HG03175 (cell line): ENCODE measurements at regions not wholly inside any gene's neighbourhood (a gene's known extent, or its start where the extent isn't known, plus 50 kb on each side); places are given as distances from the start of the nearest gene placed in this dataset.
"Not testable (repeated sequence)": the region's sequence is repeated elsewhere in the genome, so short reads cannot be mapped to it uniquely, and the experiment has no call there.

Experiments
- ATAC-seq: cut with Tn5 transposase; IDR thresholded peaks from one replicate; pipeline ENCODE4 v1.9.1; 2021; ENCODE audit warnings: mild to moderate bottlenecking, moderate library complexity; ENCODE audit not compliant: unreplicated experiment

- ATAC-seq, result no peak
Observed at GRCh38 chr3:153539263-153539662, 377.2 kb downstream of the RAP2B start.

GRCh38 chr3:153545471-153545870 is 383.4 kb downstream of the RAP2B start:
- ATAC-seq, result no peak

- ATAC-seq, result no peak
Observed at GRCh38 chr3:153547970-153548369, 385.9 kb downstream of the RAP2B start.

GRCh38 chr3:153549686-153550085 is 387.7 kb downstream of the RAP2B start:
- ATAC-seq, result not testable (repeated sequence)

- ATAC-seq, result no peak
Observed at GRCh38 chr3:153551536-153552285, 389.7 kb downstream of the RAP2B start.

GRCh38 chr3:153552887-153553604 is 391.0 kb downstream of the RAP2B start:
- ATAC-seq, result no peak

GRCh38 chr3:153553605-153553945 is 391.5 kb downstream of the RAP2B start:
- no peak for ATAC-seq

- ATAC-seq, result no peak
Observed at GRCh38 chr3:153555919-153556318, 393.9 kb downstream of the RAP2B start.

GRCh38 chr3:153559366-153559765 is 397.3 kb downstream of the RAP2B start:
- not testable (repeated sequence) for ATAC-seq

- ATAC-seq, result no peak
Observed at GRCh38 chr3:153567011-153567410, 405.0 kb downstream of the RAP2B start.

GRCh38 chr3:153567556-153567955 is 405.5 kb downstream of the RAP2B start:
- no peak for ATAC-seq

GRCh38 chr3:153570481-153570880 is 408.5 kb downstream of the RAP2B start:
- ATAC-seq, result not testable (repeated sequence)

- no peak for ATAC-seq
Observed at GRCh38 chr3:153572165-153572564, 410.1 kb downstream of the RAP2B start.

GRCh38 chr3:153572654-153573053 is 410.6 kb downstream of the RAP2B start:
- no peak for ATAC-seq

- ATAC-seq, result no peak
Observed at GRCh38 chr3:153573481-153573880, 411.5 kb downstream of the RAP2B start.

- ATAC-seq, result no peak
Observed at GRCh38 chr3:153574445-153574844, 412.4 kb downstream of the RAP2B start.

- ATAC-seq, result no peak
Observed at GRCh38 chr3:153577059-153577736, 415.2 kb downstream of the RAP2B start.

- ATAC-seq, result no peak
Observed at GRCh38 chr3:153578046-153578445, 416.0 kb downstream of the RAP2B start.

GRCh38 chr3:153590051-153590450 is 428.0 kb downstream of the RAP2B start:
- no peak for ATAC-seq

GRCh38 chr3:153591561-153592245 is 429.7 kb downstream of the RAP2B start:
- ATAC-seq, result no peak

- ATAC-seq, result no peak
Observed at GRCh38 chr3:153595186-153595815, 433.3 kb downstream of the RAP2B start.
